ENCODE measurements at regions not wholly inside any gene's neighbourhood (a gene's known extent, or its start where the extent isn't known, plus 50 kb on each side); places are given as distances from the start of the nearest gene placed in this dataset.

- DNase-seq, result no peak
Measured at GRCh38 chr14:55734731-55735130, 154.7 kb downstream of the KTN1 start.

GRCh38 chr14:55739967-55740648, 160.1 kb downstream of the KTN1 start:
- DNase-seq, result no peak

GRCh38 chr14:55740649-55740989, 160.6 kb downstream of the KTN1 start:
- no peak for DNase-seq

GRCh38 chr14:55741240-55741639, 161.2 kb downstream of the KTN1 start:
- no peak for DNase-seq

- no peak for DNase-seq
Measured at GRCh38 chr14:55743551-55743950, 163.5 kb downstream of the KTN1 start.

GRCh38 chr14:55744321-55744720, 164.3 kb downstream of the KTN1 start:
- DNase-seq, result no peak

- no peak for DNase-seq
Measured at GRCh38 chr14:55745906-55746305, 165.9 kb downstream of the KTN1 start.

GRCh38 chr14:55746558-55746957, 166.6 kb downstream of the KTN1 start:
- no peak for DNase-seq

DNA sequence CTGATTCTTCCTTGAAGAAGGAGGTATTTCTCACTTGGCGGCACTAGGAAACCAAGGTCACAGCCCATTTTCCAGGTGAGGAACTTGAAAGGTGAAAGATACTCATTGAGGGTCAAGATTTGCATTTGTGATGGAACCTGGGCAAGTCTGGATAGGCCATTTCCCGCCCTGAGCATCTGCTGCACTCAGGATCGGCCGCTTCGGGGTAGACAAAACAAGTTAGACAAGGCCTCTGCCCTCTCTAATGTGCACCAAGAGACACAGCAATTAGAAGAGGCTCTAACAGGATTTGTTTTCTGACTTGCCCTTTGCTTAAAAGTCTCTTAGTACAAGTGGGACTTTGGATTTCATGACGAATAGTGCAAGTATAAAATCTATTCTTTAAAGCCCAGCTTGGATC, 167.2 kb downstream of the KTN1 start:
- no peak for DNase-seq

GRCh38 chr14:55749201-55749812, 169.3 kb downstream of the KTN1 start:
- DNase-seq, result no peak

DNA sequence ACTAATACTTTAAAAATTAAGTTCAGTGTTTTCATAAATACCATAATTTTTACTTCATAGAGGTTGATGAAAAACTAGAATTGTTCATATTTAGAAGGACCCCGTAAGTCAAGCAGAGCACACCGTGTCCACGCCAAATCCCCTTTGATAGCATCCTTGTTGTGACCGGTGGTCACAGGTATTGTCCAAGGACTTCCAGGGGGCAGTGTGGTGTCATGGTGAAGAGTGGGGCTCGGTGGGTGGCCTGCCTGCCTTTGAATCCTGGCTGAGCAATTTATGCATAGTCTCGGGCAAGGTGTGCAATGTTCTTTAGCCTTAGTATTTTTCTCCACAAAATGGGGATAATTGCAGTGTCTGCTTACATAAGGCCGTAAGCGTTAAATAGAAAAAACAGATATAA, 169.9 kb downstream of the KTN1 start:
- DNase-seq, result no peak

- DNase-seq, result no peak
Measured at GRCh38 chr14:55752580-55753390, 172.8 kb downstream of the KTN1 start.

GRCh38 chr14:55754471-55754870, 174.5 kb downstream of the KTN1 start:
- no peak for DNase-seq

DNA sequence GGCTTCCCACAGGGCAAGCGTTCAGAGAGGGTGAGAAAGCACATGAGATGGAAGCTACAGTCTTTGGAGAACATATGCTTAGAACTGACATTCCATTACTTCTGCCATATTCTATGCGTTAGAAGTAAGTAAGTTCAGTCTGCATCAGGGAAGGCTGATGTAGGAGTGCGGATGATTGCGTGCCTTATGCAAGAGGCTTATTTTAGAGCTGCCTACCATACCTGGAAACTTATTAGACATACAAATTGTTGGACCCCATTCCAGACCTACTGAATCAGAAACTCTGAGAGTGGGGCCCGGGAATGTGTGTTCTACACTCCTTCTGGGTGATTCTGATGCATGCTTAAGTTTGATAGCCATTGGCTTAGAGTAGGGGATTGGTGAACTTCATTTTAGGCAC, 174.9 kb downstream of the KTN1 start:
- no peak for DNase-seq

DNA sequence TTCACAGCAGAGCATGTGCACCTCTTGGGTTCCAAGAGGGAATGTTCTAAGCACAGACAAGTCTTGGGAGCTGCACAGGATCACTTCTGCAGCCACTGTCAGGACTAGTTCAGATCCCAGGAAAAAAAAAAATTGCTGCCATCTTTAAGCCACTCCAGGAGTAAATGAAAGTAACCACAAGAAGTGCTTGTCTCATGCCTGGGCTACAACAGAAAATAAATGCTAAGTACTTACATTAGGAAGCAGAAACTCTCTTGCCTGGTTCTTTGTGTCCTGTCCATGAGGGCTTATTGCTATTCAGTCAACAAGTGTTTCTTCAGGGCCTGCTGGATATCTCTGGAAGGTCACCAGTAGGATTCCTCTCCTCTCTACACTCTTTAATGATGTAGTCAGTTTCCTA, 176.1 kb downstream of the KTN1 start:
- DNase-seq, result no peak

- no peak for DNase-seq
Measured at GRCh38 chr14:55756557-55756956, 176.6 kb downstream of the KTN1 start.

- no peak for DNase-seq
Measured at GRCh38 chr14:55758796-55759195, 178.8 kb downstream of the KTN1 start.

DNA sequence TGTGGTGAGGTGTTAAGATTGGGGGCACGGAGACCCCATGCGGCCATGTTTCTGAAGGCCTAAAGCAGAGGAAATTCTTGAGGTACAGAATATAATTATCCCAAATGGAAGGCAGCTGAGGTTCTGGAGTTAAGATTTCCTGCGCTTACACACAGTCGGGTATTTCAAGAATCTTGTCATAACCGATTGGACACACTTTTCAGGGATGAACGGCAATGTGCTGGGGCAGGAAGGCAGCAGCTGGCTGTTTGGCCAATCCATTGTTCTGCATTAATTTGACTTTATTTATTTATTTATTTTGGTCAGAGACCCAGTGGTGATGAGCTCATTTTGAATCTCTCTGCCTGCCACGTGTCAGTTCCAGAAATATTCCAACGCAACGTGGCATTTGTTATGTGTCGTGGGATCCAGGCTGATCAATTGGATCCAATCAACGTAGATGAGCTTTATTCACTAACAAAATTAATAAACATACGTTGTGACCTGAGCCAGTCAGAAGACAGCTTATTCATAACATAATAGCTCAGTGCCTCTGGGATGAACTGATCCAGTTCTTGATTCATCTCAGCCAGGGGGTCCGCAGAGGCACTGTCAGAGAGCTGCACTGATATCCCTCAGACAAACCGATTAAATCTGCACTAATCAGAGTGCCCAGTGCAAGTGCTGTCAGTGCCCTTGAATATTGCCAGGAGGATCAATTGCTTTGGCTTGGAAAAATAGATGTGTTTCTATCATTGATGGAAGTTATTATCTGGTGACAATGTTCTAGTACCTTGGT, 181.0 kb downstream of the KTN1 start:
- no peak for DNase-seq

GRCh38 chr14:55761651-55762050, 181.6 kb downstream of the KTN1 start:
- DNase-seq, result no peak

DNA sequence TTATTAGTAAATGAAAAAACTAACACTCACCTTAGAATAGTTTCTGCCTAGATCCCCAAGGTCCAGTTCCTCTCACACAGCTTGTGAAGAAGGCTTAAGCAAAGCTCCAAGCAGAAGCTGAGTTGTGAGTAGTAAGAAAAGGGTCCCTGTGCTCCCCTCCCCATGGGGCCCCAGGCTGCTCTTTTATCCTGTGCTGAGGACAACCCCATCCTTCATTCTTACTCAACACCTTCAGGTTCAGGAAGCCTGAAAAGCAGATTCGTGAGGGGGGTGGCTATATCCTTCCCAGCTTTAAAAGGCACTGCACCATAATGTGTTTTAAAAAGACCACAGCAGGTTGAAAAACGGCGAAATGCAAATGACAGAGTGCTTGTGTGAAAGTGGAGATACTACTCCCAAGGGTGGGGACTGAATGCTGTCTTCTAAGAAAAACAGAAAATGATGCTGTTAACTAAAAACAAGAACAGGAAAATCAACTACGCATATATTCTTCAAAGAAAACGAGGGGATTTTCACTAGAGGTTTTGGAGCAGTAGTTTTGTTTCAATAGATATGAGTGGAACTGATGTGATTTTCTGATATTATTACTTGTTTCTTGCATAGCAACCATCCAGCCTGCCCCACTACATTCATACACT, 182.7 kb downstream of the KTN1 start:
- no peak for DNase-seq

GRCh38 chr14:55764784-55765183, 184.8 kb downstream of the KTN1 start:
- no peak for DNase-seq

GRCh38 chr14:55766071-55766470, 186.1 kb downstream of the KTN1 start:
- no peak for DNase-seq

- DNase-seq, result no peak
Measured at GRCh38 chr14:55767286-55767685, 187.3 kb downstream of the KTN1 start.

Data from right forelimb (tissue), 1 donor.